ENCODE measurements at regions not wholly inside any gene's neighbourhood (a gene's known extent, or its start where the extent isn't known, plus 50 kb on each side); places are given as distances from the start of the nearest gene placed in this dataset.

- TF ChIP-seq, protein P1, sequence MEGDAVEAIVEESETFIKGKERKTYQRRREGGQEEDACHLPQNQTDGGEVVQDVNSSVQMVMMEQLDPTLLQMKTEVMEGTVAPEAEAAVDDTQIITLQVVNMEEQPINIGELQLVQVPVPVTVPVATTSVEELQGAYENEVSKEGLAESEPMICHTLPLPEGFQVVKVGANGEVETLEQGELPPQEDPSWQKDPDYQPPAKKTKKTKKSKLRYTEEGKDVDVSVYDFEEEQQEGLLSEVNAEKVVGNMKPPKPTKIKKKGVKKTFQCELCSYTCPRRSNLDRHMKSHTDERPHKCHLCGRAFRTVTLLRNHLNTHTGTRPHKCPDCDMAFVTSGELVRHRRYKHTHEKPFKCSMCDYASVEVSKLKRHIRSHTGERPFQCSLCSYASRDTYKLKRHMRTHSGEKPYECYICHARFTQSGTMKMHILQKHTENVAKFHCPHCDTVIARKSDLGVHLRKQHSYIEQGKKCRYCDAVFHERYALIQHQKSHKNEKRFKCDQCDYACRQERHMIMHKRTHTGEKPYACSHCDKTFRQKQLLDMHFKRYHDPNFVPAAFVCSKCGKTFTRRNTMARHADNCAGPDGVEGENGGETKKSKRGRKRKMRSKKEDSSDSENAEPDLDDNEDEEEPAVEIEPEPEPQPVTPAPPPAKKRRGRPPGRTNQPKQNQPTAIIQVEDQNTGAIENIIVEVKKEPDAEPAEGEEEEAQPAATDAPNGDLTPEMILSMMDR (IDR thresholded peaks at IDR 0.05; ENCODE audit: control extremely low read depth in 1 of 3, insufficient read depth in 1 of 3, low read depth in 1 of 3, low read length in 3 of 3) = no peak
- TF ChIP-seq EP300 (IDR thresholded peaks at IDR 0.05; ENCODE audit: borderline replicate concordance in 1 of 2, low read depth in 2 of 2, low read length in 2 of 2) = no peak
- TF ChIP-seq CREB1 (IDR thresholded peaks at IDR 0.05) = no peak
- no peak for TF ChIP-seq JUND (IDR thresholded peaks at IDR 0.05; ENCODE audit: low read length)
- TF ChIP-seq, protein P2, sequence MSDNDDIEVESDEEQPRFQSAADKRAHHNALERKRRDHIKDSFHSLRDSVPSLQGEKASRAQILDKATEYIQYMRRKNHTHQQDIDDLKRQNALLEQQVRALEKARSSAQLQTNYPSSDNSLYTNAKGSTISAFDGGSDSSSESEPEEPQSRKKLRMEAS (IDR thresholded peaks at IDR 0.05) = no peak
- TF ChIP-seq NRF1 (IDR thresholded peaks at IDR 0.05; ENCODE audit: low read depth, low read length) = no peak
- TF ChIP-seq POLR2A (IDR thresholded peaks at IDR 0.05; ENCODE audit: control extremely low read depth in 1 of 2, low read depth in 2 of 2, low read length in 2 of 2) = no peak
- no peak for TF ChIP-seq MAFK (IDR thresholded peaks at IDR 0.05; ENCODE audit: low read depth, low read length)
- TF ChIP-seq POLR2AphosphoS5 (IDR thresholded peaks at IDR 0.05; ENCODE audit: low read depth, low read length) = no peak
- TF ChIP-seq CHD2 (IDR thresholded peaks at IDR 0.05; ENCODE audit: low read length) = no peak
- no peak for TF ChIP-seq SP4 (IDR thresholded peaks at IDR 0.05; ENCODE audit: low read length)
- no peak for TF ChIP-seq JUN (IDR thresholded peaks at IDR 0.05; ENCODE audit: low read depth, low read length)
- no peak for TF ChIP-seq TCF12 (IDR thresholded peaks at IDR 0.05; ENCODE audit: low read depth, low read length)
- TF ChIP-seq BACH1 (IDR thresholded peaks at IDR 0.05; ENCODE audit: low read length) = no peak
Observed at GRCh38 chr9:113712053-113712452, 164.1 kb upstream of the ZNF618 start.
